ENCODE measurements at regions not wholly inside any gene's neighbourhood (a gene's known extent, or its start where the extent isn't known, plus 50 kb on each side); places are given as distances from the start of the nearest gene placed in this dataset.

DNA sequence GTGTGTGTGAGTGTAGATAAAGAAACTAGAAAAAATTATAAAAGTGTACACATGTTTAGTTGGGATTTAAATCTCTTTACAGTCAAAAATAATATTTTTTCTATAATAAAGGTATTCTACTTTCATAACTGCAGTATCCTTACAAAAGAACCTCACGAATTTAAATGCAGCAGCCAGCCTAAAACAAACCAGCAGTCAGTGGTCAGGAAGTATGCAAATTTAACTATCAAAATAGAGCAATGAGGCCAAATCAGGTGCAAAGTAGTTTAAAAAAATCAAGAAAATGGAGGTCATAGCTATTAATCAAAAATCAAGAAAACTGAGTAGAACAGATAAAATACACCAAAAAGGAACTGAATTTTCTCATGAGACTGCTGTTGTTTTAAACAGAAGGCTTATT, 407.1 kb downstream of the CDH19 start:
- TF ChIP-seq, protein P1, sequence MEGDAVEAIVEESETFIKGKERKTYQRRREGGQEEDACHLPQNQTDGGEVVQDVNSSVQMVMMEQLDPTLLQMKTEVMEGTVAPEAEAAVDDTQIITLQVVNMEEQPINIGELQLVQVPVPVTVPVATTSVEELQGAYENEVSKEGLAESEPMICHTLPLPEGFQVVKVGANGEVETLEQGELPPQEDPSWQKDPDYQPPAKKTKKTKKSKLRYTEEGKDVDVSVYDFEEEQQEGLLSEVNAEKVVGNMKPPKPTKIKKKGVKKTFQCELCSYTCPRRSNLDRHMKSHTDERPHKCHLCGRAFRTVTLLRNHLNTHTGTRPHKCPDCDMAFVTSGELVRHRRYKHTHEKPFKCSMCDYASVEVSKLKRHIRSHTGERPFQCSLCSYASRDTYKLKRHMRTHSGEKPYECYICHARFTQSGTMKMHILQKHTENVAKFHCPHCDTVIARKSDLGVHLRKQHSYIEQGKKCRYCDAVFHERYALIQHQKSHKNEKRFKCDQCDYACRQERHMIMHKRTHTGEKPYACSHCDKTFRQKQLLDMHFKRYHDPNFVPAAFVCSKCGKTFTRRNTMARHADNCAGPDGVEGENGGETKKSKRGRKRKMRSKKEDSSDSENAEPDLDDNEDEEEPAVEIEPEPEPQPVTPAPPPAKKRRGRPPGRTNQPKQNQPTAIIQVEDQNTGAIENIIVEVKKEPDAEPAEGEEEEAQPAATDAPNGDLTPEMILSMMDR (IDR thresholded peaks at IDR 0.05; ENCODE audit: low read length, missing control alignments), result no peak
- no peak for DNase-seq (ENCODE audit: low read depth)
- H3K4me3 ChIP-seq (replicated peaks; ENCODE audit: low read depth, low read length), result no peak overlapping the region

DNA sequence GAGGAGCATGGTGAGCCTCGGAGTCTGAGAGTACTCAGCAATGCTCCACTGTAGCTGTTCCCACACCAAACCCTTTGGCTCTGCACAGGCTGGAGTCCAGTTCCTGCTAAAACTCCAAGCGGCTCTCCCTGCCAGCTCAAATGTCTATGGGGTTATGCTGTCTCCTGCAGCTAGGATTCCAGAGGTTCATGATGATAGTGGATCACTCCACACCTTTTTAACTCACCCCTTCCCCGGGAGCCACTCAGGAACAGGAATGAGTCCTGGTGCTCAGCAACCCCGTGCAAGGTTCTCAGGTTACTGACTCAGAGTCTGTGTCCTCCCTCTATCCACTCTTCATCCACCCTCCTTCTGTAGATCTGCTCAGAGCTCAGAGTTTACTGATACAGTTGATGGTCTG, 410.0 kb downstream of the CDH19 start:
- DNase-seq (ENCODE audit: low read depth), result no peak
- TF ChIP-seq, protein P1 (IDR thresholded peaks at IDR 0.05; ENCODE audit: low read length, missing control alignments), result no peak
- H3K4me3 ChIP-seq (replicated peaks; ENCODE audit: low read depth, low read length), result no peak overlapping the region

DNA sequence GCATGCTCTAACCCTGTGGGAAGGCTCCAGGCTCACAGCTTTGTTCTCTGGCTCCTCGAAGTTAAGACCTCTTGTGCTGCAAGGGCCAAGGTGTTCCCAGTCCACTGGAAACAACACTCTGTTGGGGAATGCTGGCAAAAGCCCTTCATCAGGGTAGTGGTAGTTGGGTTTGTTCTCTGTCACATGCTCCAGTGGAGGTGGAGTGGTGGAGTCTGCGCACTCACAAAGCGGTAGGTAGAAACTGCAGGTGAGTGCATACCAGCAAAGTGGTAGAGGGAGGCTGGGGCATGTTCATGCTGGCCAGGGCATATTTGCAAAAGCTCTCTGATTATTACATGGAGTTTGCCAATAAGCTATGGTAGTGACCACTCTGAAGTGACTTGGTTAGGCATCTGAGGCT, 410.5 kb downstream of the CDH19 start:
- TF ChIP-seq, protein P1 (IDR thresholded peaks at IDR 0.05; ENCODE audit: low read length, missing control alignments), result no peak
- H3K4me3 ChIP-seq (replicated peaks; ENCODE audit: low read depth, low read length), result no peak overlapping the region
- DNase-seq (ENCODE audit: low read depth), result no peak

DNA sequence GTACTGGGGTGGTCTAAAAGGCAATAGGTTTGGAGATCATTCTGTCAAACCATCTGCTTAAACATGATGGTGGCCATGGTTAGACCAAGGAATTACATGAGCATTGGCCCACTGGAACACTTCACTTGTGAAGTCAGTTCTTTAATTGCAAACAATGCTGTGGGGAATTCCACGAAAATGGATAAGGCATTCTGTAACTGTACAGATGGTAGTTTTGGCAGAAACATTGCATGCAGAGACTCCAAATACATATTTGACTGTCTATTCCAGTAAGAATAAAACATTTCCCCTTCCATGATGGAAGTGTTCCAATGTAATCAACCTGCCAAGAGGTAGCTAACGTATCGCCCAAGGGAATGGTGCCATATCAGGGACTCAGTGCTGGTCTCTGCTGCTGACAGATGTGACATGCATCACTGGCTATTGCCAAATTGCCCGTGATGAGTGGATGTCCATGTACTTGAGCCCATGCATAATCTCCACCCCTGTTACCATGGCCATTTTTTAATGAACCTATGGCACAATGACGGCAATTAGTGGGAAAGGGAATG, 417.9 kb downstream of the CDH7 start:
- no peak overlapping the region for H3K4me3 ChIP-seq (replicated peaks; ENCODE audit: low read depth, low read length)
- TF ChIP-seq, protein P1 (IDR thresholded peaks at IDR 0.05; ENCODE audit: low read length, missing control alignments), result no peak
- no peak for DNase-seq (ENCODE audit: low read depth)

DNA sequence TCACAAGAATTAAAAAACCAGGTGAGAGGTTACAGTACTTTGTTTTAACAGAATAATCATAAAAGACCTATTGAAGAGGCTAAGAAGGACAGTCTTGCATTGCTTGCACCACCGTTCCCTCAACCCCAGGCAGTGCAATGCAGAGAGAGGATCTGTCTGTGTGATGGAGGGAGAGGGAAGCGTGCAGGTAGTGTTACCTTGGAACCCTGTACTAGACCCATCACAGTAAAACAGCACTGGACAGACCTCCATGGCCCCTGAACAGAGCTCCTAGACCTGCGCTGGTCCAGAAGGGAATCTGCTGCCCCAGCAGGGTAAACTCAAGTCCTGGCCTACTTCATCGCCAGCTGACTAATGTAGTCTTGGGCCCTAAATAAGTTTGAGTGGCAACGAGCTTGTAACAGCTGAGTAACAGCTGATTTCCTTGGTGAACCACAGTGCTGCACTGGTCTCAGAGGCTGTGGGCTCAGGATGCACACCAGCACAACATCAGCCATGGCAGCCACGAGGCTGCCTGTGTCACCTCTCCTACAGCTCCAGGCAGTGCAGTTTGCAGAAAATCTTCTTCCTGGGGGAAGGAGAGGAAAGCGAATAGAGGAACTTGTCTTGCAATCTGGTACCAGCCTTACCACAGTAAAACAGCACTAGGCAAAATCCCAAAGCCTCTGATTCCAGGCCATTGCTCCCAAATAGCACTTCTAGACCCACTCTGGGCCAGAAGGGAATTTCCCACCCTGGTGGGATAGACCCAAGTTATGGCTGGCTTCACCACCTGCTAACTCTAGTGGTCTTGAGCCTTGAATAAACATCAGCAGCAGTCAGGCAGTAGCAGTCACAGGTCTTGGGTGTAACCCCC, 417.2 kb downstream of the CDH7 start:
- TF ChIP-seq, protein P1 (IDR thresholded peaks at IDR 0.05; ENCODE audit: low read length, missing control alignments), result no peak
- no peak for DNase-seq (ENCODE audit: low read depth)
- H3K4me3 ChIP-seq (replicated peaks; ENCODE audit: low read depth, low read length), result no peak overlapping the region

DNA sequence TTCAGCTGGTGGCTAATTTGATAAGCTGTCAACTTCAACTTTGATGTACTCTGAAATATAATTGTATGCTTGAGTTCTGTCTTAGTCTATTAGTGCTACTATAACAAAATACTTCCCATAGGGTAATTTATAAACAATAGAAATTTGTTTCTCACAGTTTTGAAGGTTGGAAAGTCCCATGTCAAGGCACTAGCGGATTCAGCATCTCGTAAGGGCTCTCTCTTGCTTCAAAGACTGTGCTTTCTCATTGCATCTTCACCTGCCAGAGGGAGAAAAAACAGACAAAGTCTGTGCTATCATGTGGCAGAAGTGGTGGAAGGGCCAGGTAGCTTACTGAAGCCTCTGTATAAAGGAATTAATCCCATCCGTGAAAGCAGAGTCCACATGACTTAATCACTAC, 409.2 kb downstream of the CDH7 start:
- DNase-seq (ENCODE audit: low read depth), result no peak
- H3K4me3 ChIP-seq (replicated peaks; ENCODE audit: low read depth, low read length), result no peak overlapping the region
- TF ChIP-seq, protein P1 (IDR thresholded peaks at IDR 0.05; ENCODE audit: low read length, missing control alignments), result no peak
